ENCODE measurements at regions not wholly inside any gene's neighbourhood (a gene's known extent, or its start where the extent isn't known, plus 50 kb on each side); places are given as distances from the start of the nearest gene placed in this dataset.
A peak's percentile ranks its signal among the peaks of the same experiment; 100 is the strongest.

- TF ChIP-seq, protein P1, sequence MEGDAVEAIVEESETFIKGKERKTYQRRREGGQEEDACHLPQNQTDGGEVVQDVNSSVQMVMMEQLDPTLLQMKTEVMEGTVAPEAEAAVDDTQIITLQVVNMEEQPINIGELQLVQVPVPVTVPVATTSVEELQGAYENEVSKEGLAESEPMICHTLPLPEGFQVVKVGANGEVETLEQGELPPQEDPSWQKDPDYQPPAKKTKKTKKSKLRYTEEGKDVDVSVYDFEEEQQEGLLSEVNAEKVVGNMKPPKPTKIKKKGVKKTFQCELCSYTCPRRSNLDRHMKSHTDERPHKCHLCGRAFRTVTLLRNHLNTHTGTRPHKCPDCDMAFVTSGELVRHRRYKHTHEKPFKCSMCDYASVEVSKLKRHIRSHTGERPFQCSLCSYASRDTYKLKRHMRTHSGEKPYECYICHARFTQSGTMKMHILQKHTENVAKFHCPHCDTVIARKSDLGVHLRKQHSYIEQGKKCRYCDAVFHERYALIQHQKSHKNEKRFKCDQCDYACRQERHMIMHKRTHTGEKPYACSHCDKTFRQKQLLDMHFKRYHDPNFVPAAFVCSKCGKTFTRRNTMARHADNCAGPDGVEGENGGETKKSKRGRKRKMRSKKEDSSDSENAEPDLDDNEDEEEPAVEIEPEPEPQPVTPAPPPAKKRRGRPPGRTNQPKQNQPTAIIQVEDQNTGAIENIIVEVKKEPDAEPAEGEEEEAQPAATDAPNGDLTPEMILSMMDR (IDR thresholded peaks at IDR 0.05; ENCODE audit: extremely low read depth in 1 of 2, insufficient read depth in 1 of 2, low read depth in 1 of 2, low read length in 2 of 2): no peak
- TF ChIP-seq MYC (IDR thresholded peaks at IDR 0.05; ENCODE audit: low read depth, low read length) (no peak), EZH2 (IDR thresholded peaks at IDR 0.05; ENCODE audit: borderline replicate concordance, low read depth, low read length, severe bottlenecking) (no peak), POLR2A (IDR thresholded peaks at IDR 0.05; ENCODE audit: low read depth, low read length) (peak; percentile 26), POLR2AphosphoS5 (IDR thresholded peaks at IDR 0.05; ENCODE audit: insufficient read depth, low read depth, low read length) (no peak), GATA2 (IDR thresholded peaks at IDR 0.05; ENCODE audit: insufficient read depth, insufficient read length, low read depth, low read length) (peak; percentile 39), JUN (IDR thresholded peaks at IDR 0.05; ENCODE audit: borderline replicate concordance, insufficient read depth, insufficient read length, low read depth) (peak; percentile 27), FOS (IDR thresholded peaks at IDR 0.05; ENCODE audit: borderline replicate concordance, insufficient read depth, low read length) (peak; percentile 65)
- TF ChIP-seq, protein P2, sequence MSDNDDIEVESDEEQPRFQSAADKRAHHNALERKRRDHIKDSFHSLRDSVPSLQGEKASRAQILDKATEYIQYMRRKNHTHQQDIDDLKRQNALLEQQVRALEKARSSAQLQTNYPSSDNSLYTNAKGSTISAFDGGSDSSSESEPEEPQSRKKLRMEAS (IDR thresholded peaks at IDR 0.05; ENCODE audit: insufficient read depth, insufficient read length): no peak
Measured at GRCh38 chr6:9632026-9632425, 782.8 kb downstream of the TFAP2A start.
